ENCODE measurements at regions not wholly inside any gene's neighbourhood (a gene's known extent, or its start where the extent isn't known, plus 50 kb on each side); places are given as distances from the start of the nearest gene placed in this dataset.

GRCh38 chr1:193533853-193534252 is 347.4 kb upstream of the B3GALT2 start:
- TF ChIP-seq, protein P1, sequence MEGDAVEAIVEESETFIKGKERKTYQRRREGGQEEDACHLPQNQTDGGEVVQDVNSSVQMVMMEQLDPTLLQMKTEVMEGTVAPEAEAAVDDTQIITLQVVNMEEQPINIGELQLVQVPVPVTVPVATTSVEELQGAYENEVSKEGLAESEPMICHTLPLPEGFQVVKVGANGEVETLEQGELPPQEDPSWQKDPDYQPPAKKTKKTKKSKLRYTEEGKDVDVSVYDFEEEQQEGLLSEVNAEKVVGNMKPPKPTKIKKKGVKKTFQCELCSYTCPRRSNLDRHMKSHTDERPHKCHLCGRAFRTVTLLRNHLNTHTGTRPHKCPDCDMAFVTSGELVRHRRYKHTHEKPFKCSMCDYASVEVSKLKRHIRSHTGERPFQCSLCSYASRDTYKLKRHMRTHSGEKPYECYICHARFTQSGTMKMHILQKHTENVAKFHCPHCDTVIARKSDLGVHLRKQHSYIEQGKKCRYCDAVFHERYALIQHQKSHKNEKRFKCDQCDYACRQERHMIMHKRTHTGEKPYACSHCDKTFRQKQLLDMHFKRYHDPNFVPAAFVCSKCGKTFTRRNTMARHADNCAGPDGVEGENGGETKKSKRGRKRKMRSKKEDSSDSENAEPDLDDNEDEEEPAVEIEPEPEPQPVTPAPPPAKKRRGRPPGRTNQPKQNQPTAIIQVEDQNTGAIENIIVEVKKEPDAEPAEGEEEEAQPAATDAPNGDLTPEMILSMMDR (IDR thresholded peaks at IDR 0.05): no peak
- H3K4me3 ChIP-seq: no peak overlapping the region
- no peaks in the 10 kb centered on the region for H3K4me1 ChIP-seq
- no peak for DNase-seq
- H3K9me3 ChIP-seq: no peaks in the 10 kb centered on the region
- H3K36me3 ChIP-seq: no peaks in the 10 kb centered on the region
- no peak overlapping the region for H3K27ac ChIP-seq
- H3K27me3 ChIP-seq: no peaks in the 10 kb centered on the region
- intact Hi-C loops (cut with DNase I; ENCODE audit: low total_unique reads): no loop called here

DNA sequence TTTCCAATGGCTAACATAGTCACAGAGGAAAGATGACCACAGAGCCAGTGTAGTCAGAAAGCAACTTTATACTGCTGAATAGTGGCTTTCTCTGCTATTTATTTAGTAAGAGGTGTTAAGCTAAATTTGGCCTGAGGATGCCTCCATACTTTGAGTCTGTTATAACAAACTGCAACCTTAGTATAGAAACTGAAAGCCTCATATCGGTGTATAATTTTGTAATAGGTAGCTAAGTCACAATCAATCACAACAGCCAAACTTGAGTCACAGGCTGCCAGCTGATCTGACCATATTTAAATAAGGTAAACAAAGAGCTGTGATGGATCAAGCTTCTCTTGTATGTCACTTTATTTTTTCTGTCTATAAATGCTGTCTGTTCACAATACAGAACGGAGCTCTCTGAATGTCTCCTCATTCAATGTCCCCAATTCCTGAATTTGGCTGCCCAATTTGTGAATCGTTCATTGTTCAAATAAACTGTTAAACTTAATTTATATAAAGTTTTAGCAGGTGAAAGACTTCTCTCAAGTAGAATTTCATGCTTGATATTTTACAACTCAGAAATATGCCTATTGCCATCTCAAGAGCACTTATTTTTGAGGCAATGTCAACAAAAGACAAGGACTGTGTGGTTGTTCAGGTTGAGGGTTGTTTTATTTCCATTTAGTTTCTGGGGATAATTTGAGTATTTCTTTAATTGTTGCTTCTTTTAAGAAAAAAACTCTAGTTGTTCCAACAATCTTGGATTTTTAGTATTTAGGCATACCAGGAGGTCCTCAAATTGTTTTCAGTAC is 339.7 kb upstream of the B3GALT2 start:
- DNase-seq: no peak
- no peaks in the 10 kb centered on the region for H3K9me3 ChIP-seq
- intact Hi-C loops (cut with DNase I; ENCODE audit: low total_unique reads): no loop called here
- no peaks in the 10 kb centered on the region for H3K36me3 ChIP-seq
- no peak overlapping the region for H3K4me3 ChIP-seq
- TF ChIP-seq, protein P1 (IDR thresholded peaks at IDR 0.05): no peak
- H3K4me1 ChIP-seq: no peaks in the 10 kb centered on the region
- H3K27ac ChIP-seq: no peak overlapping the region
- H3K27me3 ChIP-seq: no peaks in the 10 kb centered on the region

GRCh38 chr1:193525411-193525810 is 339.0 kb upstream of the B3GALT2 start:
- Histone ChIP-seq H3K4me3 (no peak overlapping the region), H3K27me3 (no peaks in the 10 kb centered on the region), H3K9me3 (no peaks in the 10 kb centered on the region), H3K36me3 (no peaks in the 10 kb centered on the region), H3K4me1 (no peaks in the 10 kb centered on the region), H3K27ac (no peak overlapping the region)
- no peak for DNase-seq
- TF ChIP-seq, protein P1 (IDR thresholded peaks at IDR 0.05): no peak
- intact Hi-C loops (cut with DNase I; ENCODE audit: low total_unique reads): no loop called here

DNA sequence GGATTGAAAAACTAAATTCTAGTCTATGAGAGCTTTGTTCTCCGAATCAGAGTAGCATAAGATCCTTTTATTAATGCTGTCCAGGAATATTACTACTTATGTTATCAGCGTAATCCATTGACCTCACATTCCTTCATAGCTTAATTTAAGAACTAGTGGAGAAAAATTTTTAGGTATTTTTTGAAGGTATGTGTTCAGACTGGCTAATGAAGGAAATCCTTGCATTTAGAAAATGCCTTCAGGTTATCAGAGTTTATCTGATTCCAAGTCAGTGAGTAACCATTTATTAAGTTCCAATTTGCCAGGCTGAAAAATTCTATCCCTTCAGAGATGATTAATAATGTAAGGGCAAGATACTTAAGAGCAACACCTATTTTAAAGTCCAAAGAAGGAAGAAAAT is 338.2 kb upstream of the B3GALT2 start:
- Histone ChIP-seq H3K4me3 (no peak overlapping the region), H3K36me3 (no peaks in the 10 kb centered on the region), H3K4me1 (no peaks in the 10 kb centered on the region), H3K27ac (no peak overlapping the region), H3K27me3 (no peaks in the 10 kb centered on the region), H3K9me3 (no peaks in the 10 kb centered on the region)
- intact Hi-C loops (cut with DNase I; ENCODE audit: low total_unique reads): no loop called here
- TF ChIP-seq, protein P1 (IDR thresholded peaks at IDR 0.05): no peak
- DNase-seq: no peak

DNA sequence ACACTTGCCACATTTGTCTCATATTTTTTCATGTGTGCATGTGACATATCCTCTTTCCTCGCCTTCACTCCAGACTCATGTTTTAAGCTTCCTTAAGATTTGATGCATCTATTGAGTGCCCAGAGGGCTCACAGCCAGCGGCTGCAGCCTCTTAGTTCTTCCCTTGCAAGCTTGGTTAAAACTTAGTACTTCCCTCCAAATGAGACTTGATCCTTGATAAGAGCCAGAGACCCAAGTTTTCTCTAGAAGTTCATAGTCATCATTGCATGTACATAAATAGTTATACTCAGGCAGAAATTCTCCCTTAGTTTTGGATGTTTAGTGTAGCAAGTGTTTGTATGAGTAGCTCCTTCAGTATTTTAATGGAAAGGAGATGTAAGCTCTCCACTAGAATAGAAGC is 337.6 kb upstream of the B3GALT2 start:
- no peak for DNase-seq
- intact Hi-C loops (cut with DNase I; ENCODE audit: low total_unique reads): no loop called here
- H3K36me3 ChIP-seq: no peaks in the 10 kb centered on the region
- no peaks in the 10 kb centered on the region for H3K4me1 ChIP-seq
- no peaks in the 10 kb centered on the region for H3K27me3 ChIP-seq
- H3K27ac ChIP-seq: no peak overlapping the region
- TF ChIP-seq, protein P1 (IDR thresholded peaks at IDR 0.05): no peak
- no peaks in the 10 kb centered on the region for H3K9me3 ChIP-seq
- H3K4me3 ChIP-seq: no peak overlapping the region

Measured in tibial artery (tissue), 4 donors.